ENCODE measurements at regions not wholly inside any gene's neighbourhood (a gene's known extent, or its start where the extent isn't known, plus 50 kb on each side); places are given as distances from the start of the nearest gene placed in this dataset.

DNA sequence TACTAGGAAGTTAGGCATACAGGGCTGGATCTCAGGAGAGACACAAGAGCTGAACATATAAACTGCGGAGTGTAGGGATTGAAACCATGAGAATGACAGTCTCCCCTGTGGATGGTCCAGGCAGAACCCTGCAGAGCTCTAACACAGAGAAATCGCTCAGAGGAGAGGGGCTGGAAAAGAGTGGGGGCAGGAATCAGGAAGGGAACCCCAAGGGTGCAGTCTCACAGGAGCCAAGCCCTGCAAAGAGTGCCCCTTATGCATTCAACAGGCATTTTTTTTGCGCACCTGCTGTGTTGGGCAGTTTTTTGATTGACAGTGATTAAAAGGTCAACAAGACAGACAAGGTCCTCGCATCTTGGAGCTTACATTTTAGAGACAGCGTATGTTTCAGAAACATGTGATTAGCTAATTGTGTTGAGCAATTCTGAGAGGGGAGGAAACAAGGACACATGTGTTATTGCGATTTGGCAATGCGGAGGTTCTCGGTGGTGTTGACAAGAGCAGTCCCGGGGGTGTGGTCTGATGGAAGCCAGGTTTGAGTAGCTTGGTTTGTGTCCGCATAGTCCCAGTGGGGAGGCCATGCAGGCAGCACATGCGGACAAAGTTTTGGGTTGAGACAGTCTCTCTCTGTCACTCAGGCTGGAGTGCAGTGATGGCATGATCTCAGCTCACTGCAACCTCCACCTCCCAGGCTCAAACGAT is 182.6 kb upstream of the IRS2 start:
- no peak for TF ChIP-seq ZNF70 (CRISPR knock-in tag; IDR thresholded peaks at IDR 0.05)
- ATAC-seq = no peak

DNA sequence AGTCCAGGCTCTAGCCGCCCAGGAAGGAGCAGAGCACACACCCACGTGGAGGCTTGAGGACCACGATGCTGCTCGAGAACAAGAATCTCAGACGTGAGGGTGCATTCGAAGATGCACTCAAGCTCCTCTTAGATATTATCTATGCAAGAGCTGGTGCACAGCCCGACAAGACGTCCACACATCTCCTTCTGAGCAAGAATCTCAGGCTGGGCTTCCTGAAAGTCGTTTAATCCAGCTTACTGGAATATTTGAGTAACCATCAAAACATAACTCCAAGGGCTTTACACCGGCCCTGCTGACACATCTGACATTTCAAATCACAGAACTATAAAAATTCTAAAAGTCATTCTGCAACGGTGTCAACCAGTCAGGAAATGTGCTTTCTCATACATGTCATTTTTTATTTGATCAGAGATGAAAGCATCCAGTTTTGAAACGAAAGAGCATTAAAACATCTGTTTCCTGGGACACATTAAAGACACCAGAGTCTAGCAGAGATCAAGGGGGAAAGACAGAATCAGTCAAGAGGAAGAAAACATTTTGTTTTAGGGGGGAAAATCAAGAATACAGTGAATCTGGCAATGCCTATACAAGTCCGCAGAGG is 177.7 kb upstream of the IRS2 start:
- TF ChIP-seq ZC3H10 (CRISPR knock-in tag; IDR thresholded peaks at IDR 0.05) = no peak
- TF ChIP-seq, protein P1, sequence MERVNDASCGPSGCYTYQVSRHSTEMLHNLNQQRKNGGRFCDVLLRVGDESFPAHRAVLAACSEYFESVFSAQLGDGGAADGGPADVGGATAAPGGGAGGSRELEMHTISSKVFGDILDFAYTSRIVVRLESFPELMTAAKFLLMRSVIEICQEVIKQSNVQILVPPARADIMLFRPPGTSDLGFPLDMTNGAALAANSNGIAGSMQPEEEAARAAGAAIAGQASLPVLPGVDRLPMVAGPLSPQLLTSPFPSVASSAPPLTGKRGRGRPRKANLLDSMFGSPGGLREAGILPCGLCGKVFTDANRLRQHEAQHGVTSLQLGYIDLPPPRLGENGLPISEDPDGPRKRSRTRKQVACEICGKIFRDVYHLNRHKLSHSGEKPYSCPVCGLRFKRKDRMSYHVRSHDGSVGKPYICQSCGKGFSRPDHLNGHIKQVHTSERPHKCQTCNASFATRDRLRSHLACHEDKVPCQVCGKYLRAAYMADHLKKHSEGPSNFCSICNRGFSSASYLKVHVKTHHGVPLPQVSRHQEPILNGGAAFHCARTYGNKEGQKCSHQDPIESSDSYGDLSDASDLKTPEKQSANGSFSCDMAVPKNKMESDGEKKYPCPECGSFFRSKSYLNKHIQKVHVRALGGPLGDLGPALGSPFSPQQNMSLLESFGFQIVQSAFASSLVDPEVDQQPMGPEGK (CRISPR knock-in tag; IDR thresholded peaks at IDR 0.05; ENCODE audit: borderline replicate concordance) = no peak
- no peak for TF ChIP-seq OSR1 (CRISPR knock-in tag; IDR thresholded peaks at IDR 0.05)
- no peak for TF ChIP-seq ZNF70 (CRISPR knock-in tag; IDR thresholded peaks at IDR 0.05)
- no peak for TF ChIP-seq ESRRG (CRISPR knock-in tag; IDR thresholded peaks at IDR 0.05)
- TF ChIP-seq CSDC2 (CRISPR knock-in tag; IDR thresholded peaks at IDR 0.05) = no peak
- TF ChIP-seq TCF4 (CRISPR knock-in tag; IDR thresholded peaks at IDR 0.05; ENCODE audit: borderline replicate concordance) = no peak
- TF ChIP-seq, protein P2, sequence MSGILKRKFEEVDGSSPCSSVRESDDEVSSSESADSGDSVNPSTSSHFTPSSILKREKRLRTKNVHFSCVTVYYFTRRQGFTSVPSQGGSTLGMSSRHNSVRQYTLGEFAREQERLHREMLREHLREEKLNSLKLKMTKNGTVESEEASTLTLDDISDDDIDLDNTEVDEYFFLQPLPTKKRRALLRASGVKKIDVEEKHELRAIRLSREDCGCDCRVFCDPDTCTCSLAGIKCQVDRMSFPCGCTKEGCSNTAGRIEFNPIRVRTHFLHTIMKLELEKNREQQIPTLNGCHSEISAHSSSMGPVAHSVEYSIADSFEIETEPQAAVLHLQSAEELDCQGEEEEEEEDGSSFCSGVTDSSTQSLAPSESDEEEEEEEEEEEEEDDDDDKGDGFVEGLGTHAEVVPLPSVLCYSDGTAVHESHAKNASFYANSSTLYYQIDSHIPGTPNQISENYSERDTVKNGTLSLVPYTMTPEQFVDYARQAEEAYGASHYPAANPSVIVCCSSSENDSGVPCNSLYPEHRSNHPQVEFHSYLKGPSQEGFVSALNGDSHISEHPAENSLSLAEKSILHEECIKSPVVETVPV (CRISPR knock-in tag; IDR thresholded peaks at IDR 0.05) = no peak
- no peak for TF ChIP-seq RARB (CRISPR knock-in tag; IDR thresholded peaks at IDR 0.05)
- no peak for TF ChIP-seq TOX (CRISPR knock-in tag; IDR thresholded peaks at IDR 0.05; ENCODE audit: borderline replicate concordance)
- TF ChIP-seq ZFP30 (CRISPR knock-in tag; IDR thresholded peaks at IDR 0.05) = no peak
- no peak for TF ChIP-seq ZFP3 (CRISPR knock-in tag; IDR thresholded peaks at IDR 0.05)
- no peak for TF ChIP-seq ZNF565 (CRISPR knock-in tag; conservative IDR thresholded peaks at IDR 0.05; ENCODE audit: low read depth)
- TF ChIP-seq ISL1 (CRISPR knock-in tag; IDR thresholded peaks at IDR 0.05) = no peak
- no peak for ATAC-seq

DNA sequence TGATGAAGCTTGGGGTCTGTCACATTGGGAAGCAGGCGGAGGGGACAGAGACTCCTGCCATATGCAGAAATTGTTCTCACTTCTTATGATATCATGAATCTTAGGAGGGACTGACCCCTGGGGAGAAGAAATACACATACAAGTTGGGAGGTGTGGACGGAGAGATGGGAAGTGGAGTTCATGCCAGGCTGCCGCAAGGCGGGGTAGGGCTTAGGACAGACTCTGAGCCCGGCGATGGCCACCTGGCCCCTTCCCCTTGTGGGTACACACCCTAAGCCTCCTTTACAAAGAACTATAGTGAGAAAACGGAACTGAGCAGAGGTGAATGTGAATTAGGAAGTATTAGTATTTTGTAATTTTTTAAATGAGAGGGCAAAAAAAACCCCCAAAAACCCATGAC is 177.0 kb upstream of the IRS2 start:
- TF ChIP-seq, protein P3, sequence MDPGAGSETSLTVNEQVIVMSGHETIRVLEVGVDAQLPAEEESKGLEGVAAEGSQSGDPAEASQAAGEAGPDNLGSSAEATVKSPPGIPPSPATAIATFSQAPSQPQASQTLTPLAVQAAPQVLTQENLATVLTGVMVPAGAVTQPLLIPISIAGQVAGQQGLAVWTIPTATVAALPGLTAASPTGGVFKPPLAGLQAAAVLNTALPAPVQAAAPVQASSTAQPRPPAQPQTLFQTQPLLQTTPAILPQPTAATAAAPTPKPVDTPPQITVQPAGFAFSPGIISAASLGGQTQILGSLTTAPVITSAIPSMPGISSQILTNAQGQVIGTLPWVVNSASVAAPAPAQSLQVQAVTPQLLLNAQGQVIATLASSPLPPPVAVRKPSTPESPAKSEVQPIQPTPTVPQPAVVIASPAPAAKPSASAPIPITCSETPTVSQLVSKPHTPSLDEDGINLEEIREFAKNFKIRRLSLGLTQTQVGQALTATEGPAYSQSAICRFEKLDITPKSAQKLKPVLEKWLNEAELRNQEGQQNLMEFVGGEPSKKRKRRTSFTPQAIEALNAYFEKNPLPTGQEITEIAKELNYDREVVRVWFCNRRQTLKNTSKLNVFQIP (CRISPR knock-in tag; IDR thresholded peaks at IDR 0.05; ENCODE audit: borderline replicate concordance, low read depth) = no peak
- no peak for TF ChIP-seq RARB (CRISPR knock-in tag; IDR thresholded peaks at IDR 0.05)
- TF ChIP-seq ZNF8 (CRISPR knock-in tag; IDR thresholded peaks at IDR 0.05) = no peak
- TF ChIP-seq TCF4 (CRISPR knock-in tag; IDR thresholded peaks at IDR 0.05; ENCODE audit: borderline replicate concordance) = no peak
- no peak for TF ChIP-seq ZNF565 (CRISPR knock-in tag; conservative IDR thresholded peaks at IDR 0.05; ENCODE audit: low read depth)
- TF ChIP-seq TOX (CRISPR knock-in tag; IDR thresholded peaks at IDR 0.05; ENCODE audit: borderline replicate concordance) = no peak
- TF ChIP-seq, protein P4, sequence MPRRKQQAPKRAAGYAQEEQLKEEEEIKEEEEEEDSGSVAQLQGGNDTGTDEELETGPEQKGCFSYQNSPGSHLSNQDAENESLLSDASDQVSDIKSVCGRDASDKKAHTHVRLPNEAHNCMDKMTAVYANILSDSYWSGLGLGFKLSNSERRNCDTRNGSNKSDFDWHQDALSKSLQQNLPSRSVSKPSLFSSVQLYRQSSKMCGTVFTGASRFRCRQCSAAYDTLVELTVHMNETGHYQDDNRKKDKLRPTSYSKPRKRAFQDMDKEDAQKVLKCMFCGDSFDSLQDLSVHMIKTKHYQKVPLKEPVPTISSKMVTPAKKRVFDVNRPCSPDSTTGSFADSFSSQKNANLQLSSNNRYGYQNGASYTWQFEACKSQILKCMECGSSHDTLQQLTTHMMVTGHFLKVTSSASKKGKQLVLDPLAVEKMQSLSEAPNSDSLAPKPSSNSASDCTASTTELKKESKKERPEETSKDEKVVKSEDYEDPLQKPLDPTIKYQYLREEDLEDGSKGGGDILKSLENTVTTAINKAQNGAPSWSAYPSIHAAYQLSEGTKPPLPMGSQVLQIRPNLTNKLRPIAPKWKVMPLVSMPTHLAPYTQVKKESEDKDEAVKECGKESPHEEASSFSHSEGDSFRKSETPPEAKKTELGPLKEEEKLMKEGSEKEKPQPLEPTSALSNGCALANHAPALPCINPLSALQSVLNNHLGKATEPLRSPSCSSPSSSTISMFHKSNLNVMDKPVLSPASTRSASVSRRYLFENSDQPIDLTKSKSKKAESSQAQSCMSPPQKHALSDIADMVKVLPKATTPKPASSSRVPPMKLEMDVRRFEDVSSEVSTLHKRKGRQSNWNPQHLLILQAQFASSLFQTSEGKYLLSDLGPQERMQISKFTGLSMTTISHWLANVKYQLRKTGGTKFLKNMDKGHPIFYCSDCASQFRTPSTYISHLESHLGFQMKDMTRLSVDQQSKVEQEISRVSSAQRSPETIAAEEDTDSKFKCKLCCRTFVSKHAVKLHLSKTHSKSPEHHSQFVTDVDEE (CRISPR knock-in tag; IDR thresholded peaks at IDR 0.05) = no peak
- TF ChIP-seq ESRRG (CRISPR knock-in tag; IDR thresholded peaks at IDR 0.05) = no peak
- TF ChIP-seq PPARA (CRISPR knock-in tag; IDR thresholded peaks at IDR 0.05; ENCODE audit: borderline replicate concordance) = no peak
- no peak for TF ChIP-seq GLIS3 (CRISPR knock-in tag; IDR thresholded peaks at IDR 0.05)
- no peak for TF ChIP-seq SNAI2 (CRISPR knock-in tag; IDR thresholded peaks at IDR 0.05)
- no peak for TF ChIP-seq BACH2 (CRISPR knock-in tag; IDR thresholded peaks at IDR 0.05; ENCODE audit: borderline replicate concordance)
- TF ChIP-seq ZFP30 (CRISPR knock-in tag; IDR thresholded peaks at IDR 0.05) = no peak
- TF ChIP-seq, protein P2 (CRISPR knock-in tag; IDR thresholded peaks at IDR 0.05) = no peak
- no peak for ATAC-seq
